Adrenal gland (tissue), 9 donors: ENCODE measurements at regions not wholly inside any gene's neighbourhood (a gene's known extent, or its start where the extent isn't known, plus 50 kb on each side); places are given as distances from the start of the nearest gene placed in this dataset.
A peak's percentile ranks its signal among the peaks of the same experiment; 100 is the strongest.

ENCODE experiments used
- DNase-seq, 7 donors: peaks; one replicate each; pipeline ENCODE4 v3.0.0-alpha.2; 2019 to 2020
- H3K27ac ChIP-seq, 5 donors: fragments of 200-600 bp; sonication (generic) in 4 of 5; 1 replicate in 3 of 5; 2 replicates in 2 of 5; pipeline versions ENCODE4 v1.5.1 to v1.8.0; 2016 to 2020; ENCODE audit warnings: mild to moderate bottlenecking in 1 of 5
- H3K27me3 ChIP-seq: fragments of 200-600 bp; 2 replicates; pipeline ENCODE4 v1.8.0; 2021
- H3K36me3 ChIP-seq, 2 donors: fragments of 200-600 bp; replicated peaks in 1 of 2; 1 replicate in 1 of 2; 2 replicates in 1 of 2; pipeline versions ENCODE4 v1.5.1 to v1.8.0; 2018 to 2022
- H3K4me1 ChIP-seq, 2 donors: fragments of 200-600 bp; replicated peaks in 1 of 2; 1 replicate in 1 of 2; 2 replicates in 1 of 2; pipeline versions ENCODE4 v1.5.1 to v1.8.0; 2018 to 2021
- H3K4me3 ChIP-seq, 4 donors: fragments of 200-600 bp; sonication (generic) in 3 of 4; one replicate each; pipeline ENCODE4 v1.5.1; 2016 to 2018
- H3K9me3 ChIP-seq, 3 donors: fragments of 200-600 bp; sonication (generic) in 1 of 3; replicated peaks in 1 of 3; 1 replicate in 2 of 3; 2 replicates in 1 of 3; pipeline versions ENCODE4 v1.5.1 to v1.8.0; 2016 to 2021
- CTCF ChIP-seq, 6 experiments: fragments of 450-650 bp in 4 of 6; fragments of 200-600 bp in 2 of 6; sonication (generic) in 1 of 6; IDR thresholded peaks; 1 replicate in 5 of 6; 2 replicates in 1 of 6; pipeline versions ENCODE4 v1.5.1 to v1.8.0; 2016 to 2021; ENCODE audit warnings: antibody characterized with exemption in 6 of 6, mild to moderate bottlenecking in 2 of 6, moderate library complexity in 1 of 6
- POLR2A ChIP-seq, 2 donors: fragments of 450-650 bp; IDR thresholded peaks; one replicate each; pipeline ENCODE4 v1.6.1; 2017; ENCODE audit warnings: antibody characterized with exemption in 2 of 2, mild to moderate bottlenecking in 2 of 2, moderate library complexity in 1 of 2
- WGBS, 4 donors: extraction: QIAGEN DNeasy Blood & Tissue Kit in 2 of 4; methylation state at CpG; one replicate each; pipeline versions ENCODE4 v1.1.5 to v1.1.7; 2013 to 2017; 5-methylcytosine and 5-hydroxymethylcytosine counted together
- intact Hi-C, 2 donors: fragments of 100-400 bp; cut with DNase I; formaldehyde crosslinking; loops; one replicate each; pipeline versions ENCODE4 v1.14.1 to v1.15.0; 2022 to 2023
- donor health status: healthy with polysubstance abuse.
- donor health status: Bipolar disorder and iron deficiency.
- donor health status: DM: yes; HTN: yes; CAD: no.
- donor health status: DM: no; HTN: no; CAD: no.
- donor health status: DM: no; HTN: no; CAD: no.

GRCh38 chr5:53194086-53194485 is 84.5 kb upstream of the MOCS2 start:
- WGBS, 4 donors: 55 to 63% (median 61%) methylated on average over 2 of the region's 2 CpGs
- Histone ChIP-seq H3K9me3 (no peaks in the 10 kb centered on the region), H3K4me1 (peaks cover 0 to 26% of the 10 kb centered on the region in 2 donors), H3K27ac (no peak overlapping the region), H3K27me3 (no peaks in the 10 kb centered on the region), H3K4me3 (no peak overlapping the region), H3K36me3 (no peaks in the 10 kb centered on the region)
- TF ChIP-seq POLR2A (IDR thresholded peaks at IDR 0.05) (no peak), CTCF (IDR thresholded peaks at IDR 0.05) (no peak)
- intact Hi-C loops: no loop called here
- DNase-seq: no peak

DNA sequence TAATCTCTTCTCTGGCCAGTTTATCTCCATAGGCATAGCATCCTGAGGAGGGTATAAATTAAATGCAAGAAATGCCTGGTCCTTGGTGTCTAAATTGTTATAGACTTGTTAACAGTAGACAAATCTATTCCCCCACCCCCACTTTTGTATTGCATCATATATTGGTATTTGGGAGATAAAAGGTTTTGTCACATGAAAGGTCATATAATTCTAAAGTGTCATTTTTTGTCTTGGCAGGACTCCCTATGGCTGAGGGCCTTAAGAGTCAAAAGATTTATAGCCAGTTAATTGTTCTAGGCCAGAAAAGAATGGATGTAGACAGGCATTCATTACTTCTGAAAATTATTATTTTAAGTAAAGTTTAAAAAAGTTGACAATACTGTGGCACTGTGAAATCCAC is 90.3 kb upstream of the MOCS2 start:
- no peaks in the 10 kb centered on the region for H3K9me3 ChIP-seq
- peaks cover 9 to 21% of the 10 kb centered on the region in 2 donors for H3K4me1 ChIP-seq
- H3K4me3 ChIP-seq: no peak overlapping the region
- no peaks in the 10 kb centered on the region for H3K27me3 ChIP-seq
- no peaks in the 10 kb centered on the region for H3K36me3 ChIP-seq
- TF ChIP-seq POLR2A (IDR thresholded peaks at IDR 0.05) (no peak), CTCF (IDR thresholded peaks at IDR 0.05) (no peak)
- intact Hi-C loops: no loop called here
- peak in 5 of 7 donors; percentile 20 to 64 (median 57) for DNase-seq
- H3K27ac ChIP-seq: peak overlapping the region in 4 of 5 donors; percentile 46 to 84 (median 51)

DNA sequence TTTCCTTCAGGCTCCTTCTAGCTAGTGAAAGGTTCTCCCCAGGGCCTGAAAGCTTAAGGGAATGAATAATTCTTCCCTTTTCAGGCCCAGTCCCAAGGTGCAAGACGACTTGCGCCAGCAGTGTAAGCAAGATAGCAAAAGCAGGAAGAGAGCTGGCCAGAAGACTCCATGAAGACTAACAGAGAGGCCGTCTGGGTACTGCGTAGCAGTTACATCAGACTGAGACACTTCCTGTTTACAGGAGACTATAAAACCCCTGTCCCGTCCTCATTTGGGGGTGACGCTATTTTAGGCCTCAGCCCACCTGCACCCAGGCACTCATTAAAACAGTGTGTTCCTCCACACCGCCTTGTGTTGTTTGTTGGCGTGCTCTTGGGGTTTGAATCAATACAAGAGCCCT is 90.7 kb upstream of the MOCS2 start:
- Histone ChIP-seq H3K9me3 (no peaks in the 10 kb centered on the region), H3K4me1 (peaks cover 9 to 21% of the 10 kb centered on the region in 2 donors), H3K27me3 (no peaks in the 10 kb centered on the region), H3K4me3 (no peak overlapping the region), H3K36me3 (no peaks in the 10 kb centered on the region), H3K27ac (peak overlapping the region; percentile 5 to 84 (median 49))
- intact Hi-C loops: no loop called here
- TF ChIP-seq POLR2A (IDR thresholded peaks at IDR 0.05) (no peak), CTCF (IDR thresholded peaks at IDR 0.05) (no peak)
- DNase-seq: peak in 5 of 7 donors; percentile 19 to 56 (median 30)
- WGBS, 4 donors: 54 to 68% (median 62%) methylated on average over 5 to 8 of the region's 8 CpGs

DNA sequence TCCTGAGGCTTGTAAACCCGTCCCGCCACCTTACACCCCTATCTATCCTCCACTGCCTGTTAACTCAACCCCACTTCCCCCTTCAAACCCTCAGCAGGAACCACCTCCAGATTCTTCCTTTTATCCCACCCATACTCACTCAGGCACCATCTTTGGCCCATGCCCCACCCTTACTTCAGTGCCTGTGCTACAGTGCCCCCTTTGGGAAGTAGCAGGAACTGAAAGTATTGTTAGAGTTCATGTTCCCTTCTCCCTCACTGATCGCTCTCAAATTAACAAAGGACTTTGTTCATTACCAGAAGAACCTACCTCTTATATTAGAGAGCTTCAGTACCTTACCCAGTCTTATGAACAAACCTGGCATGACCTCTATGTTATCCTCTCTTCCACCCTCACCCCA is 92.2 kb upstream of the MOCS2 start:
- no peaks in the 10 kb centered on the region for H3K9me3 ChIP-seq

More for the DNA sequence above, 92.2 kb upstream of the MOCS2 start:
- peaks cover 9 to 21% of the 10 kb centered on the region in 2 donors for H3K4me1 ChIP-seq
- H3K27ac ChIP-seq: no peak overlapping the region
- no peak for TF ChIP-seq POLR2A (IDR thresholded peaks at IDR 0.05)
- TF ChIP-seq CTCF (IDR thresholded peaks at IDR 0.05): peak in 2 of 6 experiments; percentile 17 to 24
- 94 to 98% (median 96%) methylated on average over 3 of the region's 3 CpGs for WGBS, 4 donors
- intact Hi-C loops: no loop called here
- no peaks in the 10 kb centered on the region for H3K36me3 ChIP-seq
- no peak for DNase-seq
- H3K4me3 ChIP-seq: no peak overlapping the region
- no peaks in the 10 kb centered on the region for H3K27me3 ChIP-seq
